GM18517 (cell line): ENCODE measurements at regions not wholly inside any gene's neighbourhood (a gene's known extent, or its start where the extent isn't known, plus 50 kb on each side); places are given as distances from the start of the nearest gene placed in this dataset.
"Not testable (repeated sequence)": the region's sequence is repeated elsewhere in the genome, so short reads cannot be mapped to it uniquely, and the experiment has no call there.

ENCODE experiments used
- ATAC-seq: cut with Tn5 transposase; IDR thresholded peaks from one replicate; pipeline ENCODE4 v1.9.1; 2021; ENCODE audit warnings: mild to moderate bottlenecking, moderate library complexity; ENCODE audit not compliant: unreplicated experiment

- no peak for ATAC-seq
Observed at GRCh38 chr2:52629531-52629930, 1138.1 kb upstream of the CHAC2 start.

- no peak for ATAC-seq
Observed at GRCh38 chr2:52622266-52622665, 1145.3 kb upstream of the CHAC2 start.

GRCh38 chr2:52613064-52613463 lies 1154.5 kb upstream of the CHAC2 start:
- no peak for ATAC-seq

- no peak for ATAC-seq
Observed at GRCh38 chr2:52611759-52612158, 1155.8 kb upstream of the CHAC2 start.

- ATAC-seq = no peak
Observed at GRCh38 chr2:52608030-52608429, 1159.6 kb upstream of the CHAC2 start.

GRCh38 chr2:52597346-52597745 lies 1170.3 kb upstream of the CHAC2 start:
- no peak for ATAC-seq

GRCh38 chr2:52594026-52594425 lies 1173.6 kb upstream of the CHAC2 start:
- no peak for ATAC-seq

- ATAC-seq = not testable (repeated sequence)
Observed at GRCh38 chr2:52584071-52584470, 1183.5 kb upstream of the CHAC2 start.

GRCh38 chr2:52572469-52572894 lies 1195.1 kb upstream of the CHAC2 start:
- ATAC-seq = no peak

GRCh38 chr2:52571380-52572347 lies 1195.9 kb upstream of the CHAC2 start:
- ATAC-seq = no peak

GRCh38 chr2:52570716-52571115 lies 1196.9 kb upstream of the CHAC2 start:
- ATAC-seq = no peak

GRCh38 chr2:52563151-52563550 lies 1204.5 kb upstream of the CHAC2 start:
- no peak for ATAC-seq

- no peak for ATAC-seq
Observed at GRCh38 chr2:52558265-52558664, 1209.3 kb upstream of the CHAC2 start.

- no peak for ATAC-seq
Observed at GRCh38 chr2:52542297-52542696, 1225.3 kb upstream of the CHAC2 start.

- no peak for ATAC-seq
Observed at GRCh38 chr2:52539026-52539970, 1228.3 kb upstream of the CHAC2 start.

- ATAC-seq = no peak
Observed at GRCh38 chr2:52537588-52537987, 1230.0 kb upstream of the CHAC2 start.

- ATAC-seq = no peak
Observed at GRCh38 chr2:52536929-52537460, 1230.6 kb upstream of the CHAC2 start.

- no peak for ATAC-seq
Observed at GRCh38 chr2:52532956-52533355, 1234.6 kb upstream of the CHAC2 start.

- no peak for ATAC-seq
Observed at GRCh38 chr2:52526735-52527134, 1240.9 kb upstream of the CHAC2 start.

- ATAC-seq = no peak
Observed at GRCh38 chr2:52520644-52521043, 1247.0 kb upstream of the CHAC2 start.

- ATAC-seq = no peak
Observed at GRCh38 chr2:52518678-52519077, 1248.9 kb upstream of the CHAC2 start.
